Sigmoid colon (tissue), 6 donors: ENCODE measurements at regions not wholly inside any gene's neighbourhood (a gene's known extent, or its start where the extent isn't known, plus 50 kb on each side); places are given as distances from the start of the nearest gene placed in this dataset.

Source experiments
- DNase-seq: peaks from one replicate; pipeline ENCODE4 v3.0.0-alpha.2; 2019
- H3K27ac ChIP-seq, 4 donors: fragments of 200-600 bp; sonication (generic); one replicate each; pipeline ENCODE4 v1.5.1; 2016 to 2019; ENCODE audit warnings: mild to moderate bottlenecking in 1 of 4
- H3K27me3 ChIP-seq, 3 donors: fragments of 200-600 bp; sonication (generic); one replicate each; pipeline ENCODE4 v1.5.1; 2019; ENCODE audit warnings: mild to moderate bottlenecking in 1 of 3
- H3K36me3 ChIP-seq, 4 donors: fragments of 200-600 bp; sonication (generic); one replicate each; pipeline ENCODE4 v1.5.1; 2016 to 2019
- H3K4me1 ChIP-seq, 4 donors: fragments of 200-600 bp; sonication (generic); one replicate each; pipeline ENCODE4 v1.5.1; 2017 to 2019
- H3K4me3 ChIP-seq, 4 donors: fragments of 200-600 bp; sonication (generic); one replicate each; pipeline ENCODE4 v1.5.1; 2017 to 2019; ENCODE audit warnings: mild to moderate bottlenecking in 2 of 4, moderate library complexity in 1 of 4
- H3K9me3 ChIP-seq, 4 donors: fragments of 200-600 bp in 3 of 4; sonication (generic) in 3 of 4; one replicate each; pipeline versions ENCODE4 v1.5.1 to v1.6.1; 2013 to 2019
- CTCF ChIP-seq, 4 experiments: fragments of 450-650 bp in 3 of 4; fragments of 200-600 bp in 1 of 4; IDR thresholded peaks; one replicate each; pipeline ENCODE4 v1.5.1; 2016 to 2019; ENCODE audit warnings: antibody characterized with exemption in 4 of 4, mild to moderate bottlenecking in 3 of 4, moderate library complexity in 2 of 4
- EP300 ChIP-seq, 4 donors: sonication (generic); formaldehyde crosslinking; IDR thresholded peaks; one replicate each; pipeline ENCODE4 v1.6.1; 2017; ENCODE audit warnings: antibody characterized with exemption in 4 of 4
- POLR2A ChIP-seq, 2 donors: fragments of 450-650 bp; IDR thresholded peaks; one replicate each; pipeline ENCODE4 v1.6.1; 2016; ENCODE audit warnings: antibody characterized with exemption in 2 of 2, mild to moderate bottlenecking in 2 of 2, moderate library complexity in 2 of 2
- POLR2AphosphoS5 ChIP-seq, 4 donors: sonication (generic); formaldehyde crosslinking; IDR thresholded peaks; one replicate each; pipeline ENCODE4 v1.6.1; 2017; ENCODE audit warnings: antibody characterized with exemption in 4 of 4
- WGBS, 2 donors: extraction: QIAGEN DNeasy Blood & Tissue Kit; methylation state at CpG; one replicate each; pipeline ENCODE4 v1.1.7; 2013; 5-methylcytosine and 5-hydroxymethylcytosine counted together
- intact Hi-C: fragments of 100-400 bp; cut with DNase I; formaldehyde crosslinking; loops from one replicate; pipeline ENCODE4 v1.15.1; 2023
- donor health status: healthy with polysubstance abuse.
- donor health status: healthy.

GRCh38 chr12:77603946-77604345 lies 226.7 kb upstream of the NAV3 start:
- no peak for DNase-seq
- intact Hi-C loops = no loop called here
- Histone ChIP-seq H3K9me3 (no peaks in the 10 kb centered on the region), H3K4me3 (no peak overlapping the region), H3K27ac (no peak overlapping the region), H3K36me3 (no peaks in the 10 kb centered on the region), H3K27me3 (no peaks in the 10 kb centered on the region), H3K4me1 (peaks cover 0 to 11% (median 6%) of the 10 kb centered on the region in 4 donors)
- TF ChIP-seq EP300 (IDR thresholded peaks at IDR 0.05) = no peak
- no peak for TF ChIP-seq POLR2A (IDR thresholded peaks at IDR 0.05)
- no peak for TF ChIP-seq POLR2AphosphoS5 (IDR thresholded peaks at IDR 0.05)
- no peak for TF ChIP-seq CTCF (IDR thresholded peaks at IDR 0.05)

GRCh38 chr12:77601069-77601468 lies 229.6 kb upstream of the NAV3 start:
- H3K27ac ChIP-seq = no peak overlapping the region
- TF ChIP-seq POLR2A (IDR thresholded peaks at IDR 0.05) = no peak
- TF ChIP-seq POLR2AphosphoS5 (IDR thresholded peaks at IDR 0.05) = no peak
- TF ChIP-seq CTCF (IDR thresholded peaks at IDR 0.05) = no peak
- WGBS, 2 donors = 81 to 85% methylated on average over 2 of the region's 2 CpGs
- no peak overlapping the region for H3K4me3 ChIP-seq
- DNase-seq = no peak
- no peaks in the 10 kb centered on the region for H3K4me1 ChIP-seq
- no peaks in the 10 kb centered on the region for H3K9me3 ChIP-seq
- H3K27me3 ChIP-seq = no peaks in the 10 kb centered on the region
- H3K36me3 ChIP-seq = no peaks in the 10 kb centered on the region
- intact Hi-C loops = no loop called here

GRCh38 chr12:77600468-77600843 lies 230.2 kb upstream of the NAV3 start:
- TF ChIP-seq CTCF (IDR thresholded peaks at IDR 0.05) (no peak), POLR2A (IDR thresholded peaks at IDR 0.05) (no peak), EP300 (IDR thresholded peaks at IDR 0.05) (no peak), POLR2AphosphoS5 (IDR thresholded peaks at IDR 0.05) (no peak)
- Histone ChIP-seq H3K9me3 (no peaks in the 10 kb centered on the region), H3K4me3 (no peak overlapping the region), H3K4me1 (no peaks in the 10 kb centered on the region), H3K27me3 (no peaks in the 10 kb centered on the region), H3K36me3 (no peaks in the 10 kb centered on the region), H3K27ac (no peak overlapping the region)
- intact Hi-C loops = no loop called here
- no peak for DNase-seq
- 56 to 87% methylated on average over 1 of the region's 1 CpG for WGBS, 2 donors

GRCh38 chr12:77599782-77600467 lies 230.8 kb upstream of the NAV3 start:
- Histone ChIP-seq H3K4me3 (no peak overlapping the region), H3K27ac (no peak overlapping the region), H3K9me3 (no peaks in the 10 kb centered on the region), H3K27me3 (no peaks in the 10 kb centered on the region), H3K36me3 (no peaks in the 10 kb centered on the region), H3K4me1 (no peaks in the 10 kb centered on the region)
- TF ChIP-seq POLR2A (IDR thresholded peaks at IDR 0.05) (no peak), EP300 (IDR thresholded peaks at IDR 0.05) (no peak), CTCF (IDR thresholded peaks at IDR 0.05) (no peak), POLR2AphosphoS5 (IDR thresholded peaks at IDR 0.05) (no peak)
- no peak for DNase-seq
- intact Hi-C loops = no loop called here

- WGBS, 2 donors = 83 to 85% methylated on average over 3 of the region's 3 CpGs
- no peak overlapping the region for H3K4me3 ChIP-seq
- H3K27ac ChIP-seq = no peak overlapping the region
- TF ChIP-seq CTCF (IDR thresholded peaks at IDR 0.05) (no peak), EP300 (IDR thresholded peaks at IDR 0.05) (no peak), POLR2A (IDR thresholded peaks at IDR 0.05) (no peak), POLR2AphosphoS5 (IDR thresholded peaks at IDR 0.05) (no peak)
- H3K36me3 ChIP-seq = no peaks in the 10 kb centered on the region
- intact Hi-C loops = no loop called here
- no peak for DNase-seq
- no peaks in the 10 kb centered on the region for H3K9me3 ChIP-seq
- no peaks in the 10 kb centered on the region for H3K4me1 ChIP-seq
- H3K27me3 ChIP-seq = no peaks in the 10 kb centered on the region
Measured at GRCh38 chr12:77594366-77594765, 236.3 kb upstream of the NAV3 start.
